ENCODE measurements at regions not wholly inside any gene's neighbourhood (a gene's known extent, or its start where the extent isn't known, plus 50 kb on each side); places are given as distances from the start of the nearest gene placed in this dataset.

GRCh38 chr2:236802862-236803261 lies 233.2 kb downstream of the ACKR3 start:
- no peak overlapping the region for H3K27ac ChIP-seq
- no peaks in the 10 kb centered on the region for H3K9me3 ChIP-seq
- no peaks in the 10 kb centered on the region for H3K27me3 ChIP-seq
- H3K4me1 ChIP-seq (ENCODE audit: insufficient read depth), result no peaks in the 10 kb centered on the region
- H3K4me3 ChIP-seq, result no peak overlapping the region
- 90 to 92% (median 90%) methylated on average over 6 of the region's 6 CpGs for WGBS, 3 donors
- DNase-seq, result no peak
- intact Hi-C loops (cut with DNase I), result no loop called here
- no peak for TF ChIP-seq EP300 (IDR thresholded peaks at IDR 0.05)
- TF ChIP-seq CTCF (IDR thresholded peaks at IDR 0.05), result no peak
- TF ChIP-seq POLR2A (IDR thresholded peaks at IDR 0.05), result no peak
- no peaks in the 10 kb centered on the region for H3K36me3 ChIP-seq

DNA sequence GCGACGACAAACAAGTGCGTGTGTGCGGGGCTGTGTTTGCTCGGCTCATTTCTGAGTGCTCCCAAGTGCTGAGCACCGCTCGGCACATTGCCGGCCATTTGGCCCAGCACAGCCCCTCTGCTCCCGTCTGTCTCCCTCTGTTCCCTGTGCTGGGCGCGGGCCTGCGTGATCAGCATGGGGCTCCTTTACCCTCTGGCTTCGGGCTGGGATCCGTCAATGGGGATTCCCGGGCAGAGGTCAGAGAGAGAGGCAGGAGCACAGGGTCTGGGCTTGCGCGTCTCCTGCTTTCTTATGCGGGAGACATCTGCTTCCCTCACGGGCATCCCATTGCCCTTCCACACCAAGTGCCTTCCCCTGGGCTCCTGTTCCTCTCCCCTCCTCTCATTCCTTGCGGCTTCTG lies 234.0 kb downstream of the ACKR3 start:
- no peaks in the 10 kb centered on the region for H3K4me1 ChIP-seq (ENCODE audit: insufficient read depth)
- TF ChIP-seq CTCF (IDR thresholded peaks at IDR 0.05), result no peak
- no peak for TF ChIP-seq EP300 (IDR thresholded peaks at IDR 0.05)
- no peak for TF ChIP-seq POLR2A (IDR thresholded peaks at IDR 0.05)
- intact Hi-C loops (cut with DNase I), result no loop called here
- H3K9me3 ChIP-seq, result no peaks in the 10 kb centered on the region
- H3K27ac ChIP-seq, result no peak overlapping the region
- H3K4me3 ChIP-seq, result no peak overlapping the region
- WGBS, 3 donors, result 72 to 85% (median 84%) methylated on average over 20 of the region's 20 CpGs
- DNase-seq, result no peak
- H3K27me3 ChIP-seq, result no peaks in the 10 kb centered on the region
- no peaks in the 10 kb centered on the region for H3K36me3 ChIP-seq

- WGBS, 3 donors, result 75 to 88% (median 83%) methylated on average over 6 of the region's 6 CpGs
- Histone ChIP-seq H3K27ac (no peak overlapping the region), H3K27me3 (no peaks in the 10 kb centered on the region), H3K9me3 (no peaks in the 10 kb centered on the region), H3K36me3 (no peaks in the 10 kb centered on the region), H3K4me3 (no peak overlapping the region), H3K4me1 (ENCODE audit: insufficient read depth) (no peaks in the 10 kb centered on the region)
- TF ChIP-seq CTCF (IDR thresholded peaks at IDR 0.05) (no peak), EP300 (IDR thresholded peaks at IDR 0.05) (no peak), POLR2A (IDR thresholded peaks at IDR 0.05) (no peak)
- no peak for DNase-seq
- intact Hi-C loops (cut with DNase I), result no loop called here
Measured at GRCh38 chr2:236805800-236806531, 236.3 kb downstream of the ACKR3 start.

DNA sequence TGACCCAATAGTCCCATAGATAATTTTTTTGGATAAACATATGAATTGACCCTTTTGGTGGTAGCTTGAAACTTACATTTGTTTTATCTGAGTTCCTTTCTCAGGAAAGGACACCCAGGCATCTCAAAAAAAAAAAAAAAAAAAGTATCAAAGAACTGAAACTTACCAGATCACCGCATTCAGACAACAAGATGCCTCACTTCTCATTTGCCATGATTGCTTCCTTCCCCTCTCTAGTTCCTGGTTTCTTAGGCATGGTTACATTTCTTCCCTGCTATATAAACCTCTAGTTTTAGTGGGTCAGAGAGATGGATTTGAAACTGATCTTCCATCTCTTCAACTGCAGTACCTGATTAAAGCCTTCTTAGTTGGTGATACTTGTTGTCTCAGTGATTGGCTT lies 240.1 kb downstream of the ACKR3 start:
- no peak for TF ChIP-seq CTCF (IDR thresholded peaks at IDR 0.05)
- 94 to 95% (median 95%) methylated on average over 1 of the region's 1 CpG for WGBS, 3 donors
- no peak for DNase-seq
- Histone ChIP-seq H3K4me1 (ENCODE audit: insufficient read depth) (no peaks in the 10 kb centered on the region), H3K27me3 (no peaks in the 10 kb centered on the region), H3K9me3 (no peaks in the 10 kb centered on the region), H3K27ac (no peak overlapping the region), H3K36me3 (no peaks in the 10 kb centered on the region), H3K4me3 (no peak overlapping the region)
- intact Hi-C loops (cut with DNase I), result no loop called here

Data from ovary (tissue), 7 donors.